MM.1S (cell line): ENCODE measurements at regions not wholly inside any gene's neighbourhood (a gene's known extent, or its start where the extent isn't known, plus 50 kb on each side); places are given as distances from the start of the nearest gene placed in this dataset.

Source experiments
- DNase-seq: peaks from one replicate; pipeline ENCODE4 v3.0.0-alpha.2; 2015
- H2AFZ ChIP-seq: fragments of 300-600 bp; sonication (generic); 2 replicates; pipeline ENCODE4 v1.6.0; 2016; ENCODE audit warnings: antibody characterized with exemption, low read length
- H3F3A ChIP-seq: fragments of 300-600 bp; sonication (generic); 2 replicates; pipeline ENCODE4 v1.6.1; 2016; ENCODE audit warnings: mild to moderate bottlenecking, antibody characterized with exemption, low read length, moderate library complexity, mixed read lengths; ENCODE audit not compliant: insufficient read depth
- H3K27ac ChIP-seq: fragments of 300-600 bp; sonication (generic); 2 replicates; pipeline ENCODE4 v1.5.1; 2016; ENCODE audit warnings: mild to moderate bottlenecking, low read length
- H3K27me3 ChIP-seq: fragments of 300-600 bp; sonication (generic); replicated peaks from 2 replicates; pipeline ENCODE4 v1.6.0; 2016; ENCODE audit warnings: low read length; ENCODE audit not compliant: insufficient read depth
- H3K36me3 ChIP-seq: fragments of 300-600 bp; sonication (generic); replicated peaks from 2 replicates; pipeline ENCODE4 v1.6.1; 2016; ENCODE audit warnings: mild to moderate bottlenecking, low read length, mixed read lengths; ENCODE audit not compliant: insufficient read depth
- H3K4me1 ChIP-seq: fragments of 300-600 bp; sonication (generic); 2 replicates; pipeline ENCODE4 v1.6.1; 2016; ENCODE audit warnings: low read length, mixed read lengths
- H3K4me2 ChIP-seq: fragments of 300-600 bp; sonication (generic); 2 replicates; pipeline ENCODE4 v1.6.0; 2016; ENCODE audit warnings: low read depth, low read length
- H3K4me3 ChIP-seq: fragments of 300-600 bp; sonication (generic); 2 replicates; pipeline ENCODE4 v1.5.1; 2016; ENCODE audit warnings: low read length, mixed read lengths
- H3K79me2 ChIP-seq: fragments of 300-600 bp; sonication (generic); 2 replicates; pipeline ENCODE4 v1.6.1; 2016; ENCODE audit warnings: mixed run types, low read length, mixed read lengths
- H3K9ac ChIP-seq: fragments of 300-600 bp; sonication (generic); 2 replicates; pipeline ENCODE4 v1.6.1; 2016; ENCODE audit warnings: low read length, mixed read lengths
- H3K9me2 ChIP-seq: fragments of 300-600 bp; sonication (generic); replicated peaks from 2 replicates; pipeline ENCODE4 v1.6.1; 2016; ENCODE audit warnings: mild to moderate bottlenecking, low read length, mixed read lengths; ENCODE audit not compliant: insufficient read depth
- H3K9me3 ChIP-seq: fragments of 300-600 bp; sonication (generic); replicated peaks from 2 replicates; pipeline ENCODE4 v1.6.1; 2016; ENCODE audit warnings: mild to moderate bottlenecking, low read length, mixed read lengths; ENCODE audit not compliant: insufficient read depth
- H4K20me1 ChIP-seq: fragments of 300-600 bp; sonication (generic); 2 replicates; pipeline ENCODE4 v1.6.1; 2016; ENCODE audit warnings: mild to moderate bottlenecking, low read length, moderate library complexity, mixed read lengths; ENCODE audit not compliant: insufficient read depth
- CTCF ChIP-seq: fragments of 300-600 bp; sonication (generic); IDR thresholded peaks from 2 replicates; pipeline ENCODE4 v1.5.1; 2016; ENCODE audit warnings: antibody characterized with exemption, low read length, mixed read lengths
- EZH2 ChIP-seq: fragments of 300-600 bp; sonication (generic); optimal IDR thresholded peaks from 2 replicates; pipeline ENCODE3; 2017; ENCODE audit warnings: low read depth, mild to moderate bottlenecking, antibody characterized with exemption, low read length, mixed read lengths
- EZH2phosphoT487 ChIP-seq: fragments of 300-600 bp; sonication (generic); IDR thresholded peaks from 2 replicates; pipeline ENCODE4 v1.6.1; 2018; ENCODE audit warnings: antibody characterized with exemption, low read length

- H3K27me3 ChIP-seq: no peaks in the 10 kb centered on the region
- no peak overlapping the region for H2AFZ ChIP-seq
- H3K9me3 ChIP-seq: no peaks in the 10 kb centered on the region
- H3K4me3 ChIP-seq: no peak overlapping the region
- DNase-seq: no peak
- TF ChIP-seq CTCF (no peak), EZH2 (no peak), EZH2phosphoT487 (no peak)
- no peaks in the 10 kb centered on the region for H3K79me2 ChIP-seq
- H4K20me1 ChIP-seq: no peaks in the 10 kb centered on the region
- H3F3A ChIP-seq: no peaks in the 10 kb centered on the region
- no peak overlapping the region for H3K4me2 ChIP-seq
- H3K36me3 ChIP-seq: no peaks in the 10 kb centered on the region
- H3K27ac ChIP-seq: no peak overlapping the region
- H3K4me1 ChIP-seq: no peaks in the 10 kb centered on the region
- no peaks in the 10 kb centered on the region for H3K9me2 ChIP-seq
- H3K9ac ChIP-seq: no peak overlapping the region
Measured at GRCh38 chr15:101565377-101565776, 75.9 kb upstream of the PCSK6 start.

GRCh38 chr15:101563176-101563796 is 73.8 kb upstream of the PCSK6 start:
- no peaks in the 10 kb centered on the region for H3K79me2 ChIP-seq
- no peak for DNase-seq
- no peaks in the 10 kb centered on the region for H4K20me1 ChIP-seq
- H3K9ac ChIP-seq: no peak overlapping the region
- TF ChIP-seq EZH2 (no peak), CTCF (no peak), EZH2phosphoT487 (no peak)
- H3K4me1 ChIP-seq: no peaks in the 10 kb centered on the region
- no peak overlapping the region for H3K27ac ChIP-seq
- no peaks in the 10 kb centered on the region for H3K9me2 ChIP-seq
- H2AFZ ChIP-seq: no peak overlapping the region
- no peaks in the 10 kb centered on the region for H3K36me3 ChIP-seq
- no peaks in the 10 kb centered on the region for H3F3A ChIP-seq
- H3K9me3 ChIP-seq: no peaks in the 10 kb centered on the region
- no peak overlapping the region for H3K4me3 ChIP-seq
- no peaks in the 10 kb centered on the region; the same call in 1 of the 2 replicates for H3K27me3 ChIP-seq
- H3K4me2 ChIP-seq: no peak overlapping the region

- Histone ChIP-seq H3K4me1 (no peaks in the 10 kb centered on the region), H3K4me3 (no peak overlapping the region), H3K27me3 (no peaks in the 10 kb centered on the region; the same call in 1 of the 2 replicates), H3F3A (no peaks in the 10 kb centered on the region), H3K9me3 (no peaks in the 10 kb centered on the region), H2AFZ (no peak overlapping the region), H3K9me2 (no peaks in the 10 kb centered on the region), H4K20me1 (no peaks in the 10 kb centered on the region), H3K36me3 (no peaks in the 10 kb centered on the region), H3K27ac (no peak overlapping the region), H3K4me2 (no peak overlapping the region), H3K79me2 (no peaks in the 10 kb centered on the region), H3K9ac (no peak overlapping the region)
- no peak for TF ChIP-seq EZH2
- no peak for TF ChIP-seq EZH2phosphoT487
- no peak for TF ChIP-seq CTCF
- DNase-seq: no peak
Measured at GRCh38 chr15:101562428-101563059, 73.0 kb upstream of the PCSK6 start.
